Panc1 (cell line): ENCODE measurements at regions not wholly inside any gene's neighbourhood (a gene's known extent, or its start where the extent isn't known, plus 50 kb on each side); places are given as distances from the start of the nearest gene placed in this dataset.

Experiments
- ATAC-seq: fragments of 200-7000 bp; cut with Tn5 transposase; 2 replicates; pipeline ENCODE4 v1.9.1; 2020; ENCODE audit warnings: mild to moderate bottlenecking, moderate library complexity
- BruUV-seq: library from RNA; stranded (reverse); fragments of 400-500 nt; replicated peaks from 2 replicates; lab custom pipeline; 2021; lab: Mats Ljungman, UMichigan
- CTCF ChIA-PET: fragments of 300-600 bp; sonication (Branson Sonifier 250); formaldehyde crosslinking; loops from one replicate; lab custom pipeline; 2022; ENCODE audit warnings: antibody characterized with exemption; lab: Charles Lee
- POLR2A ChIA-PET: fragments of 300-600 bp; sonication (Branson Sonifier 250); formaldehyde crosslinking; loops from one replicate; lab custom pipeline; 2022; ENCODE audit warnings: antibody characterized with exemption; lab: Charles Lee
- DNase-seq: peaks from one replicate; pipeline ENCODE4 v3.0.0-alpha.2; 2010; ENCODE audit warnings: low read depth, low spot score
- H3K27ac ChIP-seq: 2 replicates; pipeline ENCODE4 v1.5.1; 2011; ENCODE audit warnings: mild to moderate bottlenecking, low read length, inconsistent platforms
- H3K27me3 ChIP-seq: fragments of 200-500 bp; sonication (Bioruptor generic); 2 replicates; pipeline ENCODE4 v1.6.0; 2014; ENCODE audit warnings: low read length, inconsistent platforms; ENCODE audit not compliant: control insufficient read depth, insufficient read depth
- H3K36me3 ChIP-seq: fragments of 200-500 bp; sonication (Bioruptor generic); 2 replicates; pipeline ENCODE4 v1.5.1; 2014; ENCODE audit warnings: inconsistent platforms, mild to moderate bottlenecking, low read length, moderate library complexity; ENCODE audit not compliant: control insufficient read depth, insufficient read depth
- H3K4me1 ChIP-seq: 2 replicates; pipeline ENCODE4 v1.5.1; 2011; ENCODE audit warnings: inconsistent platforms, mild to moderate bottlenecking, low read length, moderate library complexity; ENCODE audit not compliant: control insufficient read depth, insufficient read depth
- H3K4me3 ChIP-seq, 2 experiments: 2 replicates each; pipeline ENCODE4 v1.5.1; 2011 to 2012; ENCODE audit warnings: low read depth in 2 of 2, low read length in 2 of 2, mild to moderate bottlenecking in 2 of 2, inconsistent platforms in 1 of 2, moderate library complexity in 1 of 2
- H3K9me3 ChIP-seq: fragments of 200-500 bp; sonication (Bioruptor generic); 2 replicates; pipeline ENCODE4 v1.5.1; 2014; ENCODE audit warnings: low read depth, mild to moderate bottlenecking, inconsistent platforms, low read length, moderate library complexity; ENCODE audit not compliant: control insufficient read depth, insufficient read depth
- CTCF ChIP-seq: fragments of 450-650 bp; IDR thresholded peaks from 2 replicates; pipeline ENCODE4 v1.5.1; 2017; ENCODE audit warnings: mild to moderate bottlenecking
- POLR2AphosphoS5 ChIP-seq: IDR thresholded peaks from 2 replicates; pipeline ENCODE4 v1.6.1; 2012; ENCODE audit warnings: mild to moderate bottlenecking, low read depth, low read length, moderate library complexity
- REST ChIP-seq, 2 experiments: IDR thresholded peaks; 2 replicates each; pipeline ENCODE4 v1.6.1; 2011 to 2012; ENCODE audit warnings: low read depth in 2 of 2, control low read depth in 1 of 2, low read length in 1 of 2, mild to moderate bottlenecking in 1 of 2, moderate library complexity in 1 of 2; ENCODE audit not compliant: insufficient read depth in 1 of 2
- SIN3A ChIP-seq: IDR thresholded peaks from 2 replicates; pipeline ENCODE4 v1.6.1; 2012; ENCODE audit warnings: low read depth, mild to moderate bottlenecking, low read length, moderate library complexity, borderline replicate concordance; ENCODE audit not compliant: insufficient read depth
- TCF7L2 ChIP-seq: IDR thresholded peaks from 2 replicates; pipeline ENCODE4 v1.6.1; 2011; ENCODE audit warnings: mild to moderate bottlenecking, low read depth, low read length, inconsistent platforms
- in situ Hi-C: cut with HindIII; loops from 2 replicates; pipeline ENCODE4 v1.10.0; 2016; ENCODE audit warnings: low sequenced_read_pairs, low pct_unique_long_range_greater_than_20kb
- intact Hi-C: fragments of 100-400 bp; cut with micrococcal nuclease; formaldehyde crosslinking; loops from one replicate; pipeline ENCODE4 v1.10.0; 2022; ENCODE audit not compliant: unreplicated experiment

GRCh38 chr5:67674159-67674655 lies 477.6 kb upstream of the CD180 start:
- ChIA-PET POLR2A (no interaction called here), CTCF (no interaction called here)
- TF ChIP-seq POLR2AphosphoS5 (no peak), REST (IDR thresholded peaks at IDR 0.05; ENCODE audit: insufficient read depth in 1 of 2, low read depth in 2 of 2, low read length in 1 of 2) (no peak), CTCF (no peak), SIN3A (no peak), TCF7L2 (no peak)
- no peaks in the 10 kb centered on the region for H3K36me3 ChIP-seq
- no peaks in the 10 kb centered on the region for H3K9me3 ChIP-seq
- intact Hi-C loops = no loop called here
- BruUV-seq = no TSS peak
- H3K4me3 ChIP-seq = no peak overlapping the region
- no peak for DNase-seq
- ATAC-seq = no peak
- H3K4me1 ChIP-seq = no peaks in the 10 kb centered on the region
- no peak overlapping the region for H3K27ac ChIP-seq
- H3K27me3 ChIP-seq = no peaks in the 10 kb centered on the region
- in situ Hi-C loops = no loop called here

- in situ Hi-C loops = no loop called here
- TF ChIP-seq REST (IDR thresholded peaks at IDR 0.05; ENCODE audit: insufficient read depth in 1 of 2, low read depth in 2 of 2, low read length in 1 of 2) (no peak), SIN3A (no peak)
- BruUV-seq = no TSS peak
- no peaks in the 10 kb centered on the region for H3K36me3 ChIP-seq
- no peak for ATAC-seq
- intact Hi-C loops = no loop called here
- ChIA-PET POLR2A (no interaction called here), CTCF (no interaction called here)
- DNase-seq = no peak
- H3K27ac ChIP-seq = no peak overlapping the region
- no peak overlapping the region for H3K4me3 ChIP-seq
- H3K27me3 ChIP-seq = no peaks in the 10 kb centered on the region
- no peaks in the 10 kb centered on the region for H3K9me3 ChIP-seq
- no peaks in the 10 kb centered on the region for H3K4me1 ChIP-seq
Measured at GRCh38 chr5:67673618-67674017, 477.0 kb upstream of the CD180 start.
